Retinal pigment epithelial cell (primary cell): ENCODE measurements at regions not wholly inside any gene's neighbourhood (a gene's known extent, or its start where the extent isn't known, plus 50 kb on each side); places are given as distances from the start of the nearest gene placed in this dataset.

ENCODE experiments used
- DNase-seq: peaks from one replicate; pipeline ENCODE4 v3.0.0-alpha.2; 2010; ENCODE audit warnings: low read depth
- H3K4me3 ChIP-seq: 2 replicates; pipeline ENCODE4 v1.5.1; 2011; ENCODE audit warnings: mild to moderate bottlenecking, low read length, control low read depth, moderate library complexity
- TF ChIP-seq, protein P1 (sequence below): conservative IDR thresholded peaks from 2 replicates; pipeline ENCODE4 v1.5.1; 2011; ENCODE audit warnings: low read depth, low read length, control low read depth, inconsistent platforms

DNA sequence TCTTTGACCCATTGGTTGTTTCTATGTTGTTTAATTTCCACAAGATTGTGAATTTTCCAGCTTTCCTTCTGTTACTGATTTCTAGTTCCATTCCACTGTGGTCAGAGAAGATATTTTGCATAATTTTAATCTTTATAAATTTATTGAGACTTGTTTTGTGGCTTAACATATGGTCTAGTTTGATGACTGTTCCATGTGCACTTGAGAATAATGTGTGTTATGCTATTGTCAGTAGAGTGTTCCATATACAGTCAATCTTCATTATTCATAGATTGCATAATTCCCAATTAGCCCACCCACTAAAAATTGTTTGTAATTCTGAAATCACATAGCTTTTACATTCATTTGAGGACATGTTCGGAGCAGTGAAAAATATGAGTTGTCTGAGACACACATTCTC is 346.1 kb upstream of the DDI1 start:
- no peak for DNase-seq
- no peak overlapping the region for H3K4me3 ChIP-seq
- TF ChIP-seq, protein P1, sequence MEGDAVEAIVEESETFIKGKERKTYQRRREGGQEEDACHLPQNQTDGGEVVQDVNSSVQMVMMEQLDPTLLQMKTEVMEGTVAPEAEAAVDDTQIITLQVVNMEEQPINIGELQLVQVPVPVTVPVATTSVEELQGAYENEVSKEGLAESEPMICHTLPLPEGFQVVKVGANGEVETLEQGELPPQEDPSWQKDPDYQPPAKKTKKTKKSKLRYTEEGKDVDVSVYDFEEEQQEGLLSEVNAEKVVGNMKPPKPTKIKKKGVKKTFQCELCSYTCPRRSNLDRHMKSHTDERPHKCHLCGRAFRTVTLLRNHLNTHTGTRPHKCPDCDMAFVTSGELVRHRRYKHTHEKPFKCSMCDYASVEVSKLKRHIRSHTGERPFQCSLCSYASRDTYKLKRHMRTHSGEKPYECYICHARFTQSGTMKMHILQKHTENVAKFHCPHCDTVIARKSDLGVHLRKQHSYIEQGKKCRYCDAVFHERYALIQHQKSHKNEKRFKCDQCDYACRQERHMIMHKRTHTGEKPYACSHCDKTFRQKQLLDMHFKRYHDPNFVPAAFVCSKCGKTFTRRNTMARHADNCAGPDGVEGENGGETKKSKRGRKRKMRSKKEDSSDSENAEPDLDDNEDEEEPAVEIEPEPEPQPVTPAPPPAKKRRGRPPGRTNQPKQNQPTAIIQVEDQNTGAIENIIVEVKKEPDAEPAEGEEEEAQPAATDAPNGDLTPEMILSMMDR, result no peak

DNA sequence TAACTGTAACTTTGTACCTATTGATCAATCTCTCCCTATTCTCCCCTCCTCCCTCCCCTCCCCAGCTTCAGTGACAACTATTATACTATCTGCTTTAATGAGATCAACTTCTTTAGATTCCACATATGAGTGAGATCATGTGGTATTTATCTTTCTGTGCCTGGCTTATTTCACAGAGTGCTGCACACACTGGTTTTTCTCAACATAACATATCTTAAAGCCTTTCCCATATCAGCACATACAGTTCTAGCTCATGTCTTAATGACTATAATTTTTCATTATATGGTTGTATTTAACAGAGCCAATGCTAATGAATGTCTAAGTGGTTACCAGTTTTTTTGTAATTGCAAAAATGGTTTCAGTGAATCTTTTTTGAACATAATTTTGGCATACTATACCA is 340.3 kb upstream of the DDI1 start:
- no peak overlapping the region for H3K4me3 ChIP-seq
- TF ChIP-seq, protein P1, result no peak
- DNase-seq, result no peak

DNA sequence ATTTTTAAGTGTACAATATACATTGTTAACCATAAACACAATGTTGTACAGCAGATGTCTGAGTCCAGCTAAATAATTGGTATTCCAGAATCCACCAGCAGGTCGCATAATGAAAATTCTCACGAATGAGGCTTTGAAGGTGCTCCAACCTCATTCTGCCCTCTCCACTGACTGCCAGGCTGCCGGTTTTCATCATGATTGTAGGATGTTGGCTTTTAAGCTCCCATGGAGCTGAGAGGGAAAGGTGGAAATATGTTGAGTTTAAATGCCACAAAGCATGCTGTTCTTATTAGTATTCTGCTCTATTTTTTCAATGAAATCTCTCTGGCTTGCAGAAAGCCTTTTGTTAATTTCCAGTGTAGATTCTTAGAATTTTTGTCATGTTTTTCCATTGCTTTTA is 337.2 kb upstream of the DDI1 start:
- TF ChIP-seq, protein P1, result peak; percentile 29
- H3K4me3 ChIP-seq, result no peak overlapping the region
- peak; percentile 15 for DNase-seq

DNA sequence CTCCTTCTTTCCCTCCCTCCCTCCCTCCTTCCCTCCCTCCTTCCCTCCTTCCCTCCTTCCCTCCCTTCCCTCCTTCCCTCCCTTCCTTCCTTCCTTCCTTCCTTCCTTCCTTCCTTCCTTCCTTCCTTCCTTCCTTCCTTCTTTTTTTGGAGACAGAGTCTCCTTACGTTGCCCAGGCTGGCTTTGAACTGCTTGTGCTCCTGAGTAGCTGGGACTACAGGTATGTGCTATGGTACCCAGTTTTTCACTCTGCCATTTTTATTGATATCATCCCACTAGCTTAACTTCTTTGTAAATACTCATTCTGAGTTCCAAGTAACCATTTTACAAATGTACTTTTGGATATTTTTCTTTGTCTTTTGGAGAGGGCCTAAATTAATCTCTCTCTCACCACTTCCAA is 336.8 kb upstream of the DDI1 start:
- TF ChIP-seq, protein P1, result no peak
- no peak for DNase-seq
- no peak overlapping the region for H3K4me3 ChIP-seq

DNA sequence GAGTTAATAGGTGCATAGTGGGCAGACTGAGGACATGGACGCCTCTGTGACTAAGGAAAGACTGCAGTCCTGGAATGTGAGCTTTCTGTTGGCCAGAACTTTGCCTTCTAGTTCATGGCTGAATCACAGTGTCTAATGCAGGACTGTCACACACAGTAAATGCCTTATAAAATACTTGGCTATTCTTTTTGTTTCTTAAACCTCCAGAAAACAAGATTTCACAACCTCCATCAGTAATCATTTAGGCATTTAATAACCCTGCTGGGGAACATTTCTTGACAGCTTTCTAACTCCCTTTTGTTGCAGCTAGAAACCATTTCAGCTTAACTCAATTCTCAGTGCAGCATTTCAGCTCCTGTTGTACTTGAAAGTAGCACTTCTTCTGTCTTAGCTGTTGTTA is 335.8 kb upstream of the DDI1 start:
- H3K4me3 ChIP-seq, result no peak overlapping the region
- DNase-seq, result peak; percentile 33
- TF ChIP-seq, protein P1, result no peak

DNA sequence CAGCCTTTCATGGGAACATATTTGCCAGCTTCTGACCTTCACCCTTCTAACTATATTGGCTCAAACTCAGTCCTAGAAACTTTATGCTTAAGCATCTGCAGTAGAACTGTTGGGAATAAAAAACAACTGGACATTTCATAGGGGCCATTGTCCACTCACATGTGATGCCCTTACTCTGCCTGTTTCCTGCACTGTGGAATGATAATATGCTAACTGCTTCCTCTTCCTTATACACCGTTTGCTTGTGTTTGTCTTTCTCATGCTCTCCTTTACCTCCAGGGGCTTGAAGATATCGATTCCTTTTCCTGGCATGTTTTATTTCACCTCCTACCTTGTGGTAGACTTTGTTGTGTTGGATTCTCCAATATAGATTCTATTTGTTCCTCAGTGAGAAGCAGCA is 333.0 kb upstream of the DDI1 start:
- TF ChIP-seq, protein P1, result no peak
- DNase-seq, result no peak
- no peak overlapping the region for H3K4me3 ChIP-seq

DNA sequence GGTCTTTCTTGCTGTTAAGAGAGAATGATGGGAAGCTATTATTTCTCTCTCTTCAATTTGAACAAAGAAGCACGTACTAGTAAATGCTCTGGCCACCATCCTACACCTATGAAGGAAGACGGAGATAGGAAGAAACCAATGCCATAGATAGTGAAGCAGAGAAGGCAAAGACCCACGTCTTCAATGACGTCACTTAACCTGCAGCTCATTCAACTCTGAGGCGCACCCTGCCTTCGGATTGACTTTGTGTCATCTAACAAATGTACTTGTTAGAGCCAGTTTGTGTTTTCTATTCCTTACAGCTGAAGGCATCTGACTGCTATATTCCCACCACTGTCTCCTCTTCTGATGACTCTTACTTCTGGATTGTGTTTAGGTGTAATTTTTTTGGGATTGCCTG is 332.5 kb upstream of the DDI1 start:
- no peak for DNase-seq
- TF ChIP-seq, protein P1, result no peak
- H3K4me3 ChIP-seq, result no peak overlapping the region
